ENCODE measurements at regions not wholly inside any gene's neighbourhood (a gene's known extent, or its start where the extent isn't known, plus 50 kb on each side); places are given as distances from the start of the nearest gene placed in this dataset.
A peak's percentile ranks its signal among the peaks of the same experiment; 100 is the strongest.

GRCh38 chr1:80896781-80897356 lies 903.9 kb upstream of the ADGRL2 start:
- Histone ChIP-seq H3K4me3 (no peak overlapping the region), H3K4me1 (peaks cover 0 to 18% (median 13%) of the 10 kb centered on the region in 4 donors), H3K36me3 (no peaks in the 10 kb centered on the region), H3K27me3 (peaks cover 0 to 3% (median 0%) of the 10 kb centered on the region in 3 donors), H3K27ac (no peak overlapping the region), H3K9me3 (no peaks in the 10 kb centered on the region)
- 67 to 87% methylated on average over 3 of the region's 3 CpGs for WGBS, 2 donors
- intact Hi-C loops (cut with DNase I): no loop called here
- TF ChIP-seq POLR2A (IDR thresholded peaks at IDR 0.05): no peak
- TF ChIP-seq CTCF (IDR thresholded peaks at IDR 0.05): no peak
- DNase-seq: no peak

- DNase-seq: no peak
- Histone ChIP-seq H3K27ac (no peak overlapping the region), H3K4me1 (peaks cover 0 to 18% (median 13%) of the 10 kb centered on the region in 4 donors), H3K4me3 (no peak overlapping the region), H3K9me3 (no peaks in the 10 kb centered on the region), H3K36me3 (no peaks in the 10 kb centered on the region), H3K27me3 (no peaks in the 10 kb centered on the region)
- intact Hi-C loops (cut with DNase I): no loop called here
- WGBS, 2 donors: 44 to 66% methylated on average over 1 of the region's 1 CpG
- TF ChIP-seq CTCF (IDR thresholded peaks at IDR 0.05) (no peak), EP300 (IDR thresholded peaks at IDR 0.05) (no peak), POLR2AphosphoS5 (IDR thresholded peaks at IDR 0.05) (no peak), POLR2A (IDR thresholded peaks at IDR 0.05) (no peak)
Measured at GRCh38 chr1:80894921-80895320, 905.8 kb upstream of the ADGRL2 start.

GRCh38 chr1:80893115-80893514 lies 907.6 kb upstream of the ADGRL2 start:
- no peak for DNase-seq
- H3K27me3 ChIP-seq: no peaks in the 10 kb centered on the region
- peak overlapping the region in 1 of 4 donors; percentile 14 for H3K27ac ChIP-seq
- no peak overlapping the region for H3K4me3 ChIP-seq
- intact Hi-C loops (cut with DNase I): no loop called here
- no peaks in the 10 kb centered on the region for H3K9me3 ChIP-seq
- H3K4me1 ChIP-seq: peaks cover 0 to 18% (median 13%) of the 10 kb centered on the region in 4 donors
- no peak for TF ChIP-seq EP300 (IDR thresholded peaks at IDR 0.05)
- peak in 3 of 4 donors; percentile 56 to 68 (median 57) for TF ChIP-seq POLR2AphosphoS5 (IDR thresholded peaks at IDR 0.05)
- WGBS, 2 donors: 44 to 76% methylated on average over 2 of the region's 2 CpGs
- no peaks in the 10 kb centered on the region for H3K36me3 ChIP-seq

DNA sequence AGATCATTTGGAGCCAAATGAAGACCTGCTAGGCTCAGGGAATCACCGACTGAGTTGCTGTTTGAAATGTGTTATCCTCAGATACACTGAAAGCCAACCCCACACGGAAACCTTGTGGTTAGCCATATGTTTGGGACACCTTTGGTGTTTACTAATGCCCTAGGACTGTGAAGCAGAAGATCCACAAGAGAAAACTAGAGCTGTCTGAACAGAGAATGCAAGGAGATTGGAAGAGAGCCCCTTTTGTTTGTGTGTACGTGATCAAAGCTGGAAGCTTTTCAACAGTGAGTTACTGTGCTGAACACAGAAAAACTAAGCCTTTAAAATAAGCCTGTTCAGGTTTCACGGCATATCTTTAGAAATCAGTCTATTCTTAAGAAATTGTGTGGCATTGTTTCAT lies 908.2 kb upstream of the ADGRL2 start:
- H3K4me3 ChIP-seq: no peak overlapping the region
- DNase-seq: no peak
- no peak for TF ChIP-seq POLR2A (IDR thresholded peaks at IDR 0.05)
- TF ChIP-seq CTCF (IDR thresholded peaks at IDR 0.05): no peak
- TF ChIP-seq POLR2AphosphoS5 (IDR thresholded peaks at IDR 0.05): no peak
- no peak for TF ChIP-seq EP300 (IDR thresholded peaks at IDR 0.05)
- H3K4me1 ChIP-seq: peaks cover 0 to 18% (median 13%) of the 10 kb centered on the region in 4 donors
- intact Hi-C loops (cut with DNase I): no loop called here
- H3K27ac ChIP-seq: peak overlapping the region in 1 of 4 donors; percentile 14
- 25 to 52% methylated on average over 4 of the region's 4 CpGs for WGBS, 2 donors
- no peaks in the 10 kb centered on the region for H3K27me3 ChIP-seq
- no peaks in the 10 kb centered on the region for H3K9me3 ChIP-seq
- H3K36me3 ChIP-seq: no peaks in the 10 kb centered on the region

DNA sequence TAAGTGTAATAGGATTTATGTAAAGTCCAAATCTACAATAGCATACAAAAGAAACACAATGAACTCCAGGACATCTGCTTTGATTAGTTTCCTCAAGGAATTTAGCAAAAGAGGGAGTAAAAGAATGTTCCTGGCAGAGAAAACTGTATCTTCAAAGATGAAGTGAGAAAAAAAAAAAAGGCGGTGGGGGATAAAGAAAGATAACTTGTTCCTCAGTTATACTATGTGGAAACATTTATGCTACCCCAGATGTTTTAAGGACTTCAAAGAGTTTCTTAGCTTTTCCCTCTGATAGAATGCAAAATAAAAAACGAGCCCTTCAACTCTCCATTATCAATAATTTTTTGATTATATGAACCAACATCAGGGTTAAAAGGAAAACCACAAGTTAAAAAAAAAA lies 908.9 kb upstream of the ADGRL2 start:
- no peak overlapping the region for H3K27ac ChIP-seq
- no peaks in the 10 kb centered on the region for H3K9me3 ChIP-seq
- no peak overlapping the region for H3K4me3 ChIP-seq
- DNase-seq: no peak
- TF ChIP-seq EP300 (IDR thresholded peaks at IDR 0.05): no peak
- TF ChIP-seq CTCF (IDR thresholded peaks at IDR 0.05): no peak
- no peak for TF ChIP-seq POLR2A (IDR thresholded peaks at IDR 0.05)
- TF ChIP-seq POLR2AphosphoS5 (IDR thresholded peaks at IDR 0.05): no peak
- peaks cover 0 to 18% (median 13%) of the 10 kb centered on the region in 4 donors for H3K4me1 ChIP-seq
- WGBS, 2 donors: 60 to 67% methylated on average over 2 of the region's 2 CpGs
- H3K27me3 ChIP-seq: no peaks in the 10 kb centered on the region
- intact Hi-C loops (cut with DNase I): no loop called here
- no peaks in the 10 kb centered on the region for H3K36me3 ChIP-seq

Data from sigmoid colon (tissue), 6 donors.